Right atrium auricular region (tissue), 2 donors: ENCODE measurements at regions not wholly inside any gene's neighbourhood (a gene's known extent, or its start where the extent isn't known, plus 50 kb on each side); places are given as distances from the start of the nearest gene placed in this dataset.

Source experiments
- DNase-seq: peaks from one replicate; pipeline ENCODE4 v3.0.0-alpha.2; 2019; ENCODE audit warnings: low spot score
- H3K27ac ChIP-seq, 2 donors: fragments of 200-600 bp; sonication (generic); 1 replicate in 1 of 2; 2 replicates in 1 of 2; pipeline ENCODE4 v1.5.1; 2016 to 2019
- H3K27me3 ChIP-seq, 2 donors: fragments of 200-600 bp; sonication (generic); one replicate each; pipeline versions ENCODE4 v1.5.1 to v1.6.0; 2017 to 2019
- H3K36me3 ChIP-seq: fragments of 200-600 bp; sonication (generic); one replicate; pipeline ENCODE4 v1.5.1; 2016
- H3K4me1 ChIP-seq, 2 donors: fragments of 200-600 bp; sonication (generic); one replicate each; pipeline versions ENCODE4 v1.5.1 to v1.6.0; 2017 to 2019
- H3K4me3 ChIP-seq, 2 donors: fragments of 200-600 bp; sonication (generic); 1 replicate in 1 of 2; 2 replicates in 1 of 2; pipeline ENCODE4 v1.5.1; 2017 to 2019; ENCODE audit warnings: mild to moderate bottlenecking in 1 of 2, moderate library complexity in 1 of 2
- H3K9me3 ChIP-seq, 2 donors: fragments of 200-600 bp; sonication (generic); one replicate each; pipeline ENCODE4 v1.5.1; 2019
- TF ChIP-seq, protein P1 (sequence below), 2 donors: fragments of 200-600 bp; sonication (generic); IDR thresholded peaks; one replicate each; pipeline ENCODE4 v1.5.1; 2019; ENCODE audit warnings: antibody characterized with exemption in 2 of 2

DNA sequence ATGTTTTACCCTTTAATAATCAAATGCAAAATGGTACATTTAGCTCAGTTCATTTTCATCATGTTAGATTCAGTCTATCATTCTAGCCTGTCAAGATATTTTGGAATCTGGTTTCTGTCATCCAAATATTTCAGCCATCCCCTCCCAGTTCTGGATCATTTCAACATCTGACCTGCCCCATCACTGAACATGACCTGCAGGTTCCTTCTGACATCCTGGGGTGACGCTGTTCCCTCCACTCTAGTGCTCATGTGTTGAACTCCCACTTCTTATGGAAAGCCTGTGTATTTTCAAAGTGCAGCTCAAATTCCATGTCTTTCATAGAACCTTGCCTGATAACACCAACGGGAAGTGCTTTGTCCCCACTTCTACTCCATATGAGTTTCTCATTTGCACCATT, 320.0 kb upstream of the TNP1 start:
- Histone ChIP-seq H3K4me1 (peaks cover 0 to 13% of the 10 kb centered on the region in 2 donors), H3K4me3 (no peak overlapping the region), H3K36me3 (no peaks in the 10 kb centered on the region), H3K27ac (no peak overlapping the region), H3K27me3 (no peaks in the 10 kb centered on the region), H3K9me3 (peaks cover 0 to 7% of the 10 kb centered on the region in 2 donors)
- DNase-seq, result no peak
- TF ChIP-seq, protein P1, sequence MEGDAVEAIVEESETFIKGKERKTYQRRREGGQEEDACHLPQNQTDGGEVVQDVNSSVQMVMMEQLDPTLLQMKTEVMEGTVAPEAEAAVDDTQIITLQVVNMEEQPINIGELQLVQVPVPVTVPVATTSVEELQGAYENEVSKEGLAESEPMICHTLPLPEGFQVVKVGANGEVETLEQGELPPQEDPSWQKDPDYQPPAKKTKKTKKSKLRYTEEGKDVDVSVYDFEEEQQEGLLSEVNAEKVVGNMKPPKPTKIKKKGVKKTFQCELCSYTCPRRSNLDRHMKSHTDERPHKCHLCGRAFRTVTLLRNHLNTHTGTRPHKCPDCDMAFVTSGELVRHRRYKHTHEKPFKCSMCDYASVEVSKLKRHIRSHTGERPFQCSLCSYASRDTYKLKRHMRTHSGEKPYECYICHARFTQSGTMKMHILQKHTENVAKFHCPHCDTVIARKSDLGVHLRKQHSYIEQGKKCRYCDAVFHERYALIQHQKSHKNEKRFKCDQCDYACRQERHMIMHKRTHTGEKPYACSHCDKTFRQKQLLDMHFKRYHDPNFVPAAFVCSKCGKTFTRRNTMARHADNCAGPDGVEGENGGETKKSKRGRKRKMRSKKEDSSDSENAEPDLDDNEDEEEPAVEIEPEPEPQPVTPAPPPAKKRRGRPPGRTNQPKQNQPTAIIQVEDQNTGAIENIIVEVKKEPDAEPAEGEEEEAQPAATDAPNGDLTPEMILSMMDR (IDR thresholded peaks at IDR 0.05), result no peak

DNA sequence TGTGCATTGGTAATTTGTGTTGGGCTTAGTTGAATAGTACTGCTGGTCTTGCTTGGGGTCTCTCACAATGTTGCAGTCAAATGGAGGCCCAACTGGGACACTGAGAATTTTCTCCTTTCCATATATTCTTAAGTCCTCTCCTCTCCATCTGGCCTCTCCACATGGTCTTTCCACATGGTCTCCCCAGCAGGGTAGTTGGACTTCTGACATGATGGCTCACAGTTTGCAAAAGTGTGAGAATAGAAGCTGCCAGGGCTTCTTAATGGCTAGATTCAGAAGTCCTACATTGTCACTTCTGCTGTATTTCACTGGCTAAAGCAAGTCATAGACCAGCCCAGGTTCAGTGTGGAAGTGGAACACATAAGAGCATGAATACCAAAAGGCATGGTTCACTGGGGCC, 318.5 kb upstream of the TNP1 start:
- no peak for DNase-seq
- H3K27me3 ChIP-seq, result no peaks in the 10 kb centered on the region
- H3K9me3 ChIP-seq, result peaks cover 0 to 7% of the 10 kb centered on the region in 2 donors
- TF ChIP-seq, protein P1 (IDR thresholded peaks at IDR 0.05), result no peak
- H3K36me3 ChIP-seq, result no peaks in the 10 kb centered on the region
- no peak overlapping the region for H3K4me3 ChIP-seq
- H3K27ac ChIP-seq, result no peak overlapping the region
- H3K4me1 ChIP-seq, result peaks cover 0 to 4% of the 10 kb centered on the region in 2 donors

DNA sequence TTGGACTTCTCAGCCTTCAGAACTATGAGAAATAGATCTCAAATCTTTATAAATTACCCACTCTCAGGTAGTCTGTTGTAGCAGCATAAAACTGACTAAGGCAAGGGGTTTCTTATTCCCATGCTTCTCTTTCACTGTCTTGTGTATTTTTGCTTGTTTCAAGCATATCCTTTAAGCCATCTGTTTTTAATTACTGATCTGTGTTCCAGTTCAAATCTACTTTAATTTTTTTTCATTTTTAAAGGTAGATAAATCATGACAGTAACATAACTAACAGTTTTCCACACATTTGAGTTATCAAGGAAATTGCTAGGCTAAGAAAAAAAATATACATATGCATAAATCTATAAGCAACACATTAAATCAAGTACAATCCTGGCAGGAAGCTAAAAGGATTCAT, 317.9 kb upstream of the TNP1 start:
- Histone ChIP-seq H3K27ac (no peak overlapping the region), H3K4me1 (no peaks in the 10 kb centered on the region), H3K4me3 (no peak overlapping the region), H3K27me3 (no peaks in the 10 kb centered on the region), H3K9me3 (peaks cover 0 to 7% of the 10 kb centered on the region in 2 donors), H3K36me3 (no peaks in the 10 kb centered on the region)
- no peak for DNase-seq
- TF ChIP-seq, protein P1 (IDR thresholded peaks at IDR 0.05), result no peak

DNA sequence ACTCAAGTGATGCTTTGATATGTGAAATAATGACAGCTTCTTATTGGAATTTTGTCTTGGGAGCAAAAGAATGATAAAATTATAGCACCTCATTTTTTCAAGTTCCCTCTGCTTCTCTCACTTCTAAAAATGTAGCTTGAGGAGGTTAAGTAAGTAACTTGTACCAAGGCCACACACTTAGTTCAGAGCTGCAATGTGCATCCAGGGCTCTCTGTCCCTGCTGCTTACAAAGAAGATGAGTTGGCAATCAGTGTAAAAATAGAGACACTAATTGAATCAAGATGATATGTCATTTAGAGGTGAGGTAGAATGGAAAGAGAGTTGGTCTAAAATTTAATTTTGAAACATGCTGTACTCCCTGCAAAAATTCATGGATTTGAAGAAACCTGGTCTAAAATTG, 312.0 kb upstream of the TNP1 start:
- no peaks in the 10 kb centered on the region for H3K27me3 ChIP-seq
- no peak for DNase-seq
- H3K9me3 ChIP-seq, result peaks cover 0 to 7% of the 10 kb centered on the region in 2 donors
- H3K4me3 ChIP-seq, result no peak overlapping the region
- no peaks in the 10 kb centered on the region for H3K4me1 ChIP-seq
- H3K36me3 ChIP-seq, result no peaks in the 10 kb centered on the region
- no peak overlapping the region for H3K27ac ChIP-seq
- TF ChIP-seq, protein P1 (IDR thresholded peaks at IDR 0.05), result no peak

DNA sequence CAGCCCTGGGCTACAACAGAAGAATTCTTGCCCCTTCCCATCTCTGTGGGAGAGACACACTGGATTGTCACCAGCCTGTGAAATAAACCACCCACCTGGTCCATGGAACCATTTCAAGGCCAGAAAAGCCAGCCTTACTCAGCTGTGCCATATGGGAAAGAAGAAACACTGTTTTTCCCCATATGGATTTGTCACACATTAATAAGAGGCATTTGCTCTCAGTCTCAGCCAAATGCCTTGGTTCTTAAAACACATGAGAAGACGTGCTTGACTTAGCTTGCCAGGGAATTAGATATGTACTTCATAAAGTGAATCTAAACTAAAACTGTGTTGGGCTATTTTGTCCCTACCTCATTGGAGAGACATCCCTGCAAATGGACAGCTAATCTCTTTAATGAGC, 308.6 kb upstream of the TNP1 start:
- DNase-seq, result no peak
- TF ChIP-seq, protein P1 (IDR thresholded peaks at IDR 0.05), result no peak
- Histone ChIP-seq H3K4me1 (no peaks in the 10 kb centered on the region), H3K36me3 (no peaks in the 10 kb centered on the region), H3K27me3 (no peaks in the 10 kb centered on the region), H3K27ac (no peak overlapping the region), H3K9me3 (no peaks in the 10 kb centered on the region), H3K4me3 (no peak overlapping the region)

DNA sequence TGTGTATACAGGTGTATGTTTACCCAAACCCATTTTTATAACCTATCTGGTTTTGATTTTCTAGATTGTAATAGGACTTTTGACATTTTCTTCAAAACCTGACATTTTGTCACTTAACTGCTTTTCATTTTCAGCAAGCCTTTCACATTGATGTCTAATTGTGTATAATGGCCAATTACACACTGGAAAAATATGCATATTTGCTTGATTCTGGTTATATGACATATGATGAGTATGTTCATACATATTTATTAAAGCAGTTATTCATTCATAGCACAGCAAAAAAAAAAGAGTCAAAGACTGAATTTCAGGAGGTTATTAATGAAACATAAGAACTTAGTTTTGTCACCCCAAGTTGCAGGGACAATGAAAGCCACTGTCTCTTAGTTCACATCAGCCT, 307.7 kb upstream of the TNP1 start:
- no peak overlapping the region for H3K4me3 ChIP-seq
- H3K27me3 ChIP-seq, result no peaks in the 10 kb centered on the region
- H3K4me1 ChIP-seq, result no peaks in the 10 kb centered on the region
- no peaks in the 10 kb centered on the region for H3K9me3 ChIP-seq
- TF ChIP-seq, protein P1 (IDR thresholded peaks at IDR 0.05), result no peak
- H3K36me3 ChIP-seq, result no peaks in the 10 kb centered on the region
- H3K27ac ChIP-seq, result no peak overlapping the region
- no peak for DNase-seq
